GM23338 (cell line): ENCODE measurements at regions not wholly inside any gene's neighbourhood (a gene's known extent, or its start where the extent isn't known, plus 50 kb on each side); places are given as distances from the start of the nearest gene placed in this dataset.

Experiments
- ATAC-seq: fragments of 200-7000 bp; cut with Tn5 transposase; 3 replicates; pipeline ENCODE4 v1.9.1; 2020
- DNase-seq: peaks from one replicate; pipeline ENCODE4 v3.0.0-alpha.2; 2015; ENCODE audit warnings: low spot score
- H2AFZ ChIP-seq: fragments of 200-600 bp; sonication (generic); 2 replicates; pipeline ENCODE4 v1.8.0; 2016; ENCODE audit warnings: antibody characterized with exemption, mild to moderate bottlenecking, moderate library complexity
- H3F3A ChIP-seq: fragments of 200-600 bp; sonication (generic); replicated peaks from 2 replicates; pipeline ENCODE4 v1.8.0; 2017; ENCODE audit warnings: antibody characterized with exemption, mixed run types, low read depth
- H3K27ac ChIP-seq: fragments of 200-600 bp; sonication (generic); 2 replicates; pipeline ENCODE4 v1.6.1; 2016; ENCODE audit warnings: low read depth
- H3K27me3 ChIP-seq: fragments of 200-600 bp; sonication (generic); 2 replicates; pipeline ENCODE4 v1.8.0; 2016; ENCODE audit warnings: mild to moderate bottlenecking, mixed run types, moderate library complexity; ENCODE audit not compliant: insufficient read depth
- H3K36me3 ChIP-seq: fragments of 200-600 bp; sonication (generic); 2 replicates; pipeline ENCODE4 v1.8.0; 2016; ENCODE audit warnings: mild to moderate bottlenecking; ENCODE audit not compliant: insufficient read depth
- H3K4me1 ChIP-seq: fragments of 200-600 bp; sonication (generic); 2 replicates; pipeline ENCODE4 v1.8.0; 2016; ENCODE audit warnings: mild to moderate bottlenecking, moderate library complexity; ENCODE audit not compliant: insufficient read depth
- H3K4me2 ChIP-seq: fragments of 200-600 bp; sonication (generic); 2 replicates; pipeline ENCODE4 v1.7.1; 2017; ENCODE audit warnings: mixed run types
- H3K4me3 ChIP-seq: fragments of 200-600 bp; sonication (generic); 2 replicates; pipeline ENCODE4 v1.6.1; 2016; ENCODE audit warnings: mixed run types
- H3K79me2 ChIP-seq: fragments of 200-600 bp; sonication (generic); replicated peaks from 2 replicates; pipeline ENCODE4 v1.8.0; 2017; ENCODE audit warnings: mild to moderate bottlenecking; ENCODE audit not compliant: insufficient read depth
- H3K9me2 ChIP-seq: fragments of 200-600 bp; sonication (generic); 2 replicates; pipeline ENCODE4 v1.8.0; 2017; ENCODE audit not compliant: insufficient read depth
- H4K20me1 ChIP-seq: fragments of 200-600 bp; sonication (generic); replicated peaks from 2 replicates; pipeline ENCODE4 v1.8.0; 2017; ENCODE audit warnings: mild to moderate bottlenecking; ENCODE audit not compliant: insufficient read depth
- H3K27ac Mint-ChIP-seq: 2 replicates; pipeline ENCODE4 v1.8.0; 2020; ENCODE audit warnings: inconsistent platforms, mild to moderate bottlenecking, moderate library complexity, mixed read lengths
- H3K27me3 Mint-ChIP-seq: 3 replicates; pipeline ENCODE4 v1.8.0; 2022; ENCODE audit warnings: low read depth, mild to moderate bottlenecking, moderate library complexity, mixed read lengths, inconsistent platforms; ENCODE audit not compliant: insufficient read depth, poor library complexity
- H3K36me3 Mint-ChIP-seq: 3 replicates; pipeline ENCODE4 v1.8.0; 2021; ENCODE audit warnings: low read depth, mild to moderate bottlenecking, inconsistent platforms, moderate library complexity, mixed read lengths
- H3K4me1 Mint-ChIP-seq: 3 replicates; pipeline ENCODE4 v1.8.0; 2020; ENCODE audit warnings: mild to moderate bottlenecking, inconsistent platforms, mixed read lengths
- H3K4me3 Mint-ChIP-seq: 3 replicates; pipeline ENCODE4 v1.8.0; 2021; ENCODE audit warnings: moderate library complexity, mild to moderate bottlenecking, inconsistent platforms, mixed read lengths
- H3K9me3 Mint-ChIP-seq: 3 replicates; pipeline ENCODE4 v1.8.0; 2020; ENCODE audit warnings: moderate library complexity, mild to moderate bottlenecking, inconsistent platforms, mixed read lengths
- CREB1 ChIP-seq: fragments of 250-450 bp; sonication (Bioruptor Pico); IDR thresholded peaks from 2 replicates; pipeline ENCODE4 v1.5.0; 2020; ENCODE audit warnings: low read depth, mild to moderate bottlenecking, moderate library complexity
- CTCF ChIP-seq, 2 experiments: fragments of 200-600 bp in 1 of 2; sonication (generic) in 1 of 2; conservative IDR thresholded peaks; 2 replicates each; pipeline versions ENCODE4 v1.5.1 to v1.6.1; 2016 to 2017; ENCODE audit warnings: antibody characterized with exemption in 2 of 2, low read depth in 2 of 2, mild to moderate bottlenecking in 2 of 2, moderate library complexity in 1 of 2
- EZH2phosphoT487 ChIP-seq: fragments of 200-600 bp; sonication (generic); IDR thresholded peaks from one replicate; pipeline ENCODE4 v1.8.1; 2018; ENCODE audit warnings: antibody characterized with exemption; ENCODE audit not compliant: unreplicated experiment
- JUNB ChIP-seq: IDR thresholded peaks from one replicate; pipeline ENCODE4 v1.6.1; 2016; ENCODE audit warnings: antibody characterized with exemption; ENCODE audit not compliant: unreplicated experiment
- NANOG ChIP-seq: IDR thresholded peaks from 2 replicates; pipeline ENCODE4 v1.6.1; 2016; ENCODE audit warnings: antibody characterized with exemption, borderline replicate concordance
- POLR2AphosphoS5 ChIP-seq: IDR thresholded peaks from 2 replicates; pipeline ENCODE4 v1.6.1; 2016; ENCODE audit warnings: antibody characterized with exemption, low read depth
- REST ChIP-seq: IDR thresholded peaks from one replicate; pipeline ENCODE4 v1.6.1; 2018; ENCODE audit warnings: antibody characterized with exemption; ENCODE audit not compliant: unreplicated experiment
- STAT1 ChIP-seq: IDR thresholded peaks from one replicate; pipeline ENCODE4 v1.6.1; 2016; ENCODE audit warnings: antibody characterized with exemption; ENCODE audit not compliant: unreplicated experiment
- ZNF114 ChIP-seq: fragments of 250-450 bp; sonication (Bioruptor Pico); IDR thresholded peaks from 2 replicates; pipeline ENCODE4 v1.5.0; 2020; ENCODE audit warnings: mild to moderate bottlenecking, moderate library complexity
- ZNF331 ChIP-seq: fragments of 250-450 bp; sonication (Bioruptor Pico); IDR thresholded peaks from 2 replicates; pipeline ENCODE4 v1.5.0; 2020; ENCODE audit warnings: low read depth, mild to moderate bottlenecking, moderate library complexity
- TF ChIP-seq, protein P1 (sequence below): fragments of 250-450 bp; sonication (Bioruptor Pico); IDR thresholded peaks from 2 replicates; pipeline ENCODE4 v1.5.0; 2020; ENCODE audit warnings: mild to moderate bottlenecking, moderate library complexity
- TF ChIP-seq, protein P2 (sequence below): IDR thresholded peaks from 2 replicates; pipeline ENCODE4 v1.6.1; 2016; ENCODE audit warnings: antibody characterized with exemption

DNA sequence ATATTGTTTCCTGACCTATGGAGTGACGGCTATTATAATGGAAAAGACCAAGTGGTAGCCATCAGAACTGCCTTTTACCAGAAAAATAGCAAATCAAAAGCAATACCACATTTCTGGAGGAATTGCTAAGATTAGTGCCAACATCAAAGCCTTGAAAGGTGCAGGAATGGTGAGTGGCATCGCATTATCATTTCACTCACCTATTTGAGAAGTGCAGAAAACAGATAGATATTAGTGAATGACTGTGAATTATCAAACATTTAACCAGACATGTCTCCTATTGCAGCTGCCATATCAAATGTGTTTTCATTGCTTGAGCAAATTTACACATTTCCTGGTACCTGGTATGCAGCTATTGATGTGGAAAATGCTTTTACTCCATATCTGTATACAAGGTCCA, 1638.1 kb upstream of the PABPC4L start:
- no peaks in the 10 kb centered on the region for H3K27me3 Mint-ChIP-seq
- H3K4me1 ChIP-seq: no peaks in the 10 kb centered on the region
- H4K20me1 ChIP-seq: no peaks in the 10 kb centered on the region
- H3K27me3 ChIP-seq: no peaks in the 10 kb centered on the region
- no peak overlapping the region for H3K27ac ChIP-seq
- H3F3A ChIP-seq: no peaks in the 10 kb centered on the region
- no peaks in the 10 kb centered on the region for H3K36me3 Mint-ChIP-seq
- H3K4me3 Mint-ChIP-seq: no peak overlapping the region
- no peaks in the 10 kb centered on the region for H3K79me2 ChIP-seq
- no peak overlapping the region for H2AFZ ChIP-seq
- H3K4me3 ChIP-seq: no peak overlapping the region
- no peak overlapping the region for H3K27ac Mint-ChIP-seq
- H3K4me1 Mint-ChIP-seq: no peaks in the 10 kb centered on the region
- peaks cover 5% of the 10 kb centered on the region; the same call in 1 of the 2 replicates for H3K9me2 ChIP-seq
- H3K36me3 ChIP-seq: no peaks in the 10 kb centered on the region
- H3K9me3 Mint-ChIP-seq: no peaks in the 10 kb centered on the region
- H3K4me2 ChIP-seq: no peak overlapping the region
- no peak for TF ChIP-seq NANOG
- TF ChIP-seq, protein P1, sequence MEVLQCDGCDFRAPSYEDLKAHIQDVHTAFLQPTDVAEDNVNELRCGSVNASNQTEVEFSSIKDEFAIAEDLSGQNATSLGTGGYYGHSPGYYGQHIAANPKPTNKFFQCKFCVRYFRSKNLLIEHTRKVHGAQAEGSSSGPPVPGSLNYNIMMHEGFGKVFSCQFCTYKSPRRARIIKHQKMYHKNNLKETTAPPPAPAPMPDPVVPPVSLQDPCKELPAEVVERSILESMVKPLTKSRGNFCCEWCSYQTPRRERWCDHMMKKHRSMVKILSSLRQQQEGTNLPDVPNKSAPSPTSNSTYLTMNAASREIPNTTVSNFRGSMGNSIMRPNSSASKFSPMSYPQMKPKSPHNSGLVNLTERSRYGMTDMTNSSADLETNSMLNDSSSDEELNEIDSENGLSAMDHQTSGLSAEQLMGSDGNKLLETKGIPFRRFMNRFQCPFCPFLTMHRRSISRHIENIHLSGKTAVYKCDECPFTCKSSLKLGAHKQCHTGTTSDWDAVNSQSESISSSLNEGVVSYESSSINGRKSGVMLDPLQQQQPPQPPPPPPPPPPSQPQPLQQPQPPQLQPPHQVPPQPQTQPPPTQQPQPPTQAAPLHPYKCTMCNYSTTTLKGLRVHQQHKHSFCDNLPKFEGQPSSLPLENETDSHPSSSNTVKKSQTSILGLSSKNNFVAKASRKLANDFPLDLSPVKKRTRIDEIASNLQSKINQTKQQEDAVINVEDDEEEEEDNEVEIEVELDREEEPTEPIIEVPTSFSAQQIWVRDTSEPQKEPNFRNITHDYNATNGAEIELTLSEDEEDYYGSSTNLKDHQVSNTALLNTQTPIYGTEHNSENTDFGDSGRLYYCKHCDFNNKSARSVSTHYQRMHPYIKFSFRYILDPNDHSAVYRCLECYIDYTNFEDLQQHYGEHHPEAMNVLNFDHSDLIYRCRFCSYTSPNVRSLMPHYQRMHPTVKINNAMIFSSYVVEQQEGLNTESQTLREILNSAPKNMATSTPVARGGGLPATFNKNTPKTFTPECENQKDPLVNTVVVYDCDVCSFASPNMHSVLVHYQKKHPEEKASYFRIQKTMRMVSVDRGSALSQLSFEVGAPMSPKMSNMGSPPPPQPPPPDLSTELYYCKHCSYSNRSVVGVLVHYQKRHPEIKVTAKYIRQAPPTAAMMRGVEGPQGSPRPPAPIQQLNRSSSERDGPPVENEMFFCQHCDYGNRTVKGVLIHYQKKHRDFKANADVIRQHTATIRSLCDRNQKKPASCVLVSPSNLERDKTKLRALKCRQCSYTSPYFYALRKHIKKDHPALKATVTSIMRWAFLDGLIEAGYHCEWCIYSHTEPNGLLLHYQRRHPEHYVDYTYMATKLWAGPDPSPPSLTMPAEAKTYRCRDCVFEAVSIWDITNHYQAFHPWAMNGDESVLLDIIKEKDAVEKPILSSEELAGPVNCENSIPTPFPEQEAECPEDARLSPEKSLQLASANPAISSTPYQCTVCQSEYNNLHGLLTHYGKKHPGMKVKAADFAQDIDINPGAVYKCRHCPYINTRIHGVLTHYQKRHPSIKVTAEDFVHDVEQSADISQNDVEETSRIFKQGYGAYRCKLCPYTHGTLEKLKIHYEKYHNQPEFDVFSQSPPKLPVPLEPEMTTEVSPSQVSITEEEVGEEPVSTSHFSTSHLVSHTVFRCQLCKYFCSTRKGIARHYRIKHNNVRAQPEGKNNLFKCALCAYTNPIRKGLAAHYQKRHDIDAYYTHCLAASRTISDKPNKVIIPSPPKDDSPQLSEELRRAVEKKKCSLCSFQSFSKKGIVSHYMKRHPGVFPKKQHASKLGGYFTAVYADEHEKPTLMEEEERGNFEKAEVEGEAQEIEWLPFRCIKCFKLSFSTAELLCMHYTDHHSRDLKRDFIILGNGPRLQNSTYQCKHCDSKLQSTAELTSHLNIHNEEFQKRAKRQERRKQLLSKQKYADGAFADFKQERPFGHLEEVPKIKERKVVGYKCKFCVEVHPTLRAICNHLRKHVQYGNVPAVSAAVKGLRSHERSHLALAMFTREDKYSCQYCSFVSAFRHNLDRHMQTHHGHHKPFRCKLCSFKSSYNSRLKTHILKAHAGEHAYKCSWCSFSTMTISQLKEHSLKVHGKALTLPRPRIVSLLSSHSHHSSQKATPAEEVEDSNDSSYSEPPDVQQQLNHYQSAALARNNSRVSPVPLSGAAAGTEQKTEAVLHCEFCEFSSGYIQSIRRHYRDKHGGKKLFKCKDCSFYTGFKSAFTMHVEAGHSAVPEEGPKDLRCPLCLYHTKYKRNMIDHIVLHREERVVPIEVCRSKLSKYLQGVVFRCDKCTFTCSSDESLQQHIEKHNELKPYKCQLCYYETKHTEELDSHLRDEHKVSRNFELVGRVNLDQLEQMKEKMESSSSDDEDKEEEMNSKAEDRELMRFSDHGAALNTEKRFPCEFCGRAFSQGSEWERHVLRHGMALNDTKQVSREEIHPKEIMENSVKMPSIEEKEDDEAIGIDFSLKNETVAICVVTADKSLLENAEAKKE (CRISPR knock-in tag): no peak
- no peak for TF ChIP-seq JUNB
- no peak for TF ChIP-seq ZNF114 (CRISPR knock-in tag)
- TF ChIP-seq EZH2phosphoT487: no peak
- no peak for TF ChIP-seq CTCF (conservative IDR thresholded peaks at IDR 0.05; ENCODE audit: low read depth in 2 of 2)
- TF ChIP-seq, protein P2, sequence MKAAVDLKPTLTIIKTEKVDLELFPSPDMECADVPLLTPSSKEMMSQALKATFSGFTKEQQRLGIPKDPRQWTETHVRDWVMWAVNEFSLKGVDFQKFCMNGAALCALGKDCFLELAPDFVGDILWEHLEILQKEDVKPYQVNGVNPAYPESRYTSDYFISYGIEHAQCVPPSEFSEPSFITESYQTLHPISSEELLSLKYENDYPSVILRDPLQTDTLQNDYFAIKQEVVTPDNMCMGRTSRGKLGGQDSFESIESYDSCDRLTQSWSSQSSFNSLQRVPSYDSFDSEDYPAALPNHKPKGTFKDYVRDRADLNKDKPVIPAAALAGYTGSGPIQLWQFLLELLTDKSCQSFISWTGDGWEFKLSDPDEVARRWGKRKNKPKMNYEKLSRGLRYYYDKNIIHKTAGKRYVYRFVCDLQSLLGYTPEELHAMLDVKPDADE: no peak
- no peak for TF ChIP-seq POLR2AphosphoS5
- no peak for TF ChIP-seq REST
- TF ChIP-seq CREB1 (CRISPR knock-in tag): no peak
- no peak for TF ChIP-seq STAT1
- TF ChIP-seq ZNF331 (CRISPR knock-in tag): no peak
- DNase-seq (no peak), ATAC-seq (no peak)
